ENCODE measurements at regions not wholly inside any gene's neighbourhood (a gene's known extent, or its start where the extent isn't known, plus 50 kb on each side); places are given as distances from the start of the nearest gene placed in this dataset.

DNA sequence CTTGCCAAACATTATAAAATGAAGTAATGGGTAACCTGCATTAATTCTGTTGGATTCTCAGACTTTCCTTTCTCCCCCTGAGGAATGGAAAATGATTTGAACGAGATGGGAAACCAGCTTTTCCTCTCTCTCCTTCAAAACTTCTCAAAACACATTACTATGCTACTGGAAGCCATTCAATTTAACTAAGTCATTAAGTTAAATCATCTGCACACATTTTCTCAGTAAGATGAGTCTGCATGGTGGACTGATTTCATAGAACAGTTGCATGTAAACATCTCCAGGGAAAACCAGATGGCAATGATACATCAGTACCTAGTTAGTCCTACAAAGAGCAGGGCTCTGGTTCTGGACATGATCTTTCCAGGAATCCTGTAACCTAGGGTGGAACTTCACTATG, 59.9 kb downstream of the BMP4 start:
- no peak for DNase-seq (ENCODE audit: low spot score)

DNA sequence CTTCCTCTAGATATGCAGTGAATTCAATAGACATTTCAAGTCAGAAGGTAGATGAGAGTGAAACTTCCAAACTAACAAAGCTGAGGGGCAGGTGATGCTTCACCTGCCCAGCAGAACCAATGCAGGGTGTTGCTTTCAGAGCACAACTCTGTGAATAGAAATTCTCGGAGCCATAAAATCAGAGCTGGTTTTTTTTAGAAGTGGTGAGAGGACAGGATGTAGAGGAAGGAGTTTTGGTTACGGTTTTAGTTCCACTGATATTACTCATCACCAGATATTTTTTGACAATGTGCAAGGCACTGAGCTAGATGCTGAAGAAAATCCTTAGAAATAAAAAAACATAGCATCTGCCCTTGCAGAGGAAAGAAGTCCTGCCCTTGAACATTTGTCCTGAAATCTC, 62.2 kb downstream of the BMP4 start:
- peak; percentile 59 for DNase-seq (ENCODE audit: low spot score)

DNA sequence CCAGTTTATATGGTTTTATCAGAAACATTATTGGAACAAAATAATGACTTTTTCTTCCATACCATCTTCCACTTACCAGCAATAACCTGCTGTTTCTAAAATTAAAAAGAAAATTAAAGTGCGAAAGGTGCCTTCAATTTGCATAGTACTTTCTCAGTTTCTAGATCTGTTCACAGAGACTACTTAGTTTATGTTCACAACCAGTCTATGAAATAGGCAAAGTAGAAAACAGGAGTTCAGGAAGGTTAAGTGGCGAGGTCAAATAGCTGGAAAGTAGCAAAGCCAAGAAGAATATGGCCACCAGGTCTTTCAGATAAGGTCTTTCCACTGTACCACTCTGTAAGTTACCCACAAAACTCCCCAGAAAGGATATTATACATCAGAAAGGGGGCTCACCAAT, 63.3 kb downstream of the BMP4 start:
- DNase-seq (ENCODE audit: low spot score): no peak

DNA sequence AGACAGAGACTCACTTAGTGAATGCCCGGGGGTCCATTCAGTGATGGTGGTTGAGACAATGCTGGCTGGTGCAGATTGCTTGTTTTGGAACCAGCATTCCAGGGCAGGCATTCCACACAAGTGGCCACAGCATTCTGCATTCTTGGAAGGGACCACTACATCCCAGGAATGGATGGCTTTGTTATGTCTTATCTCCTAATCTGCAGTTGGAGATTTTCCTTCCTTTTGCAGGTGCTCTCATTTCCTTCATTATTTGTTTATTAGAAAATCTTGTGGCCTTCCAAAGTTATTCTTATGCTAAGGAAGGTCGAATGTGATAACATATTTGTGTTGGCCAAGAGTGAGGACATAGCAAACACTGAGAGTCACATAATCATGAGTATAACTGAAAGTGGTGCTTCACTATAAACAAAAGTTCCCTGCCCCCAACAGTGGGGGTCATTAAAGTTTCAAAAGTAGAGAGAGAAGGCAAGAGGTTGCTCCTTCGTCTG, 66.0 kb downstream of the BMP4 start:
- DNase-seq (ENCODE audit: low spot score): no peak

DNA sequence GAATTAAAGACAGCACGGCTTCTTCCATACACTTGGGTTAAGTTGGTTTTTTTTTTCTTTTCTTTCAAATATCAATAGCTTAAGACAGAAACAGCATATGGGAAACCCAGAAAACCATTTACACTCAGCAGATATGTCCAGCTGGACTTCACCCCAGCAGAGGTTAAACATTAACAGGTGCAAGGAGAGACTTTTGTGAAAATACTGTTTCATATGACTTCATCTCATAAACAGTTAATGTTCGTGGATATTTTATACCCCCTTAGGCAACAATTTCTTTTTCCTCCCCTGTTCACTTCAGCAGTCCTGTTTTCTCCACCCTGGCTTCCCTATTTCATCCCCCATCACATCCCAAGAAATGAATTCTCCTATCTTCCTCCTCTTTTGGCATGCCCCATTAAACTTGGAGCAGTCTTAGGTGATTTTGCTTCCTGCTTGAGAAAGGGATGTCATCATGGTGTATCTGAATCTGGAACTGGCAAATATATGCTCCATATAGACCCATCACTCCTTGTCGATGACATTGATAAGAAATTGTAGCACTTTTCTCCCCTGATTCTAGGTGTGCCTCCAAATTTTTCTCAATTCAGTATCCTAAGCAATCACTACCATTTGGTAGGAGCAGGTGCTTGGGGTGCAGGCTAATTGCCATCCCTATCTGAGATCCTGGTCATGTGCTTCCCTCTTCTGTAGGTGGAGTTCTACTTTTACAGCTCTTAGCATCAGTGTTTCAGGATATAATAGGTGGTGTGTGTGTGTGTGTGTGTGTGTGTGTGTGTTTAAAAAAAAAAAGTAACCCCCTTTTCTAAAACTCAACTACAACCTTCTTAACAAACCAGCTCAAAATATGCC, 67.9 kb downstream of the BMP4 start:
- DNase-seq (ENCODE audit: low spot score): no peak

DNA sequence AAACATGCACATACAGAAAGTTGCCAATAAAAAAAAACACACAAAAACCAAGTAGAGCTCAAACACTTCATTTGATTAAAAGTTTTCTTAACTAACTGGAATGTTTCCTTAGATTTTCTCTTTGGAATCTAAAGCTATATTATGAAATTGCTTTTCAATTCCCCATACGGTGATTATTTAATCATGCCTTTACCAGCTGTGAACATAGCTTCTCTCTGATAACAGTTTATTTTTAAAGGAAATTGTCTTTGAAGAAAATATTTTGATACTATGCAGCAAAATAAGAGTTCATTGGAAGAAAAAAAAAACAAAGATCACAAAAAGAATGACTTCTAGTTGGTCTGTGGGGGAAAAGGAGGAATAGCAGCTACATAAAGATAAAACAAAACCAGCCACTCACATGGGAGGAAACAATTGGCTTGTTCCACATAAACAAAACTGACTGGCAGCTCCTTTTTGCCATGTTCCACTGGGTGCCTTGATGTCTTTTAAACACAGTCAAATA, 71.4 kb downstream of the BMP4 start:
- no peak for DNase-seq (ENCODE audit: low spot score)

DNA sequence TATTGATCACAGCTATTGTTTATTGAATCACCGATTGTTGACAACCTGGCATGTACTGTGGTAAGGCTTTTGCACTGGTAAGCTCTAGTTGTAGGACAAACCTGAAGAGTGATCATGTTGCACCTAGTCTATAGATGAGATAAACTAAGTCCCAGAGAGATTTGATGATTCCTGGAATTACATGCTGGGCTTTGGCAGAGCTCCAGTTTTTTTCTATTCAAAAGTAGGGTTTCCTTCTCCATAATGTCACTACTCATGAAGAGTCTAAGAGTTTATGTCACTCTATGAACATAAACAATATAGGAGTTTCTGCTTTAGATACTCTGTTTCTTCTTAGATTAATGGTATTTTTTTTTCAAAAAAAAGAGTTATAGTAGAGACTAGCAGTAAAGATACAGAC, 72.0 kb downstream of the BMP4 start:
- DNase-seq (ENCODE audit: low spot score): no peak

DNA sequence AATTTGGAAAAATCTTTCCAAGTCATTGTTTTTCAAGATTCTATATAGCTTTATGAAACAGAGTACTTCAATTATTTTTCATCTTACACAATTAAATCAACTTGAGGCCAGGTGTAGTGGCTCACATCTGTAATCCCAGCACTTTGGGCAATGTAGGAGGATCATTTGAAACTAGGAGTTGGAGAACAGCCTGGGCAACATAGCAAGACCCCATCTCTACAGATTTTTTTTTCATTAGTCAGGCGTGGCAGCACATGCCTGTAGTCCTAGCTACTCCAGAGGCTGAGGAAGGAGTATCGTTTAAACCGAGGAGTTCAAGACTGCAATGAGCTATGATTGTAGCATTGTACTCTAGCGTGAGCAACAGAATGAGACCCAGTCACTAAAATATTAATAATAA, 72.9 kb downstream of the BMP4 start:
- no peak for DNase-seq (ENCODE audit: low spot score)

DNA sequence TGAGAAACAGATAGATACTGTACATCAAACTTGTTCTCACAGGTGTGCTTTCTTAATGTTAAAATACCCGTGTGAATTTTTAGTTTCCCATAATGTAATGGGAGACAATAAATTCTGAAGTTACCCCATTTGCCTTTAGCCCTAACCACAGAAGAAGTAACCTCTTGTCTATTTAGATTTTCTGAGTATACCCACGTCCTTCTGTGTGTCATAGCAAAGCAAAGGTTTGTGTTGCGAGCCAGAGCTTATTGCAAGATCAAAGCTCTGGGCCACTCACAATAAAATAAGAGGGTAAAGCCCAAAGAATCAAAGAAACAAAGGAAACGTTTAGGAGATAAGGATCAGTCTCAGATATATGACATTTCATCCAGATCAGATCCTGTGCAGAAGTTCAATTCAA, 73.9 kb downstream of the BMP4 start:
- DNase-seq (ENCODE audit: low spot score): no peak

DNA sequence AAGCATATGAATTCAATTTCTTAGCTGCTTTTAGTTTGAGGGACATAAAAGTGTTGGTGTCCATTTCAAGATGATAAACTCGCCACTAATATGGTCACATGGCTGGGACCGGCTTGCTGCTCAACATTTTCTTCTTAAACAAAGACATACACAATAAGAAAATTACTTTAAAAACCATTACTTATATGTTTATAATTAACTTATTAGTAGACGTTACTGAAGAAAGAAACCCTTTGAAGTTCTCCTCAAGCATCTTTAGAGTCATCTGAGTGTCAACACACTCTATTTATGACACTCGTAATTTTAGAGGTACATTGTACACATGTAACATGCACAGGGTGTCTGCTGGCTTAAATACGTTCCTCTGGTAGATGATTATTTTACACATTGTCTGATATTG, 74.7 kb downstream of the BMP4 start:
- DNase-seq (ENCODE audit: low spot score): no peak

DNA sequence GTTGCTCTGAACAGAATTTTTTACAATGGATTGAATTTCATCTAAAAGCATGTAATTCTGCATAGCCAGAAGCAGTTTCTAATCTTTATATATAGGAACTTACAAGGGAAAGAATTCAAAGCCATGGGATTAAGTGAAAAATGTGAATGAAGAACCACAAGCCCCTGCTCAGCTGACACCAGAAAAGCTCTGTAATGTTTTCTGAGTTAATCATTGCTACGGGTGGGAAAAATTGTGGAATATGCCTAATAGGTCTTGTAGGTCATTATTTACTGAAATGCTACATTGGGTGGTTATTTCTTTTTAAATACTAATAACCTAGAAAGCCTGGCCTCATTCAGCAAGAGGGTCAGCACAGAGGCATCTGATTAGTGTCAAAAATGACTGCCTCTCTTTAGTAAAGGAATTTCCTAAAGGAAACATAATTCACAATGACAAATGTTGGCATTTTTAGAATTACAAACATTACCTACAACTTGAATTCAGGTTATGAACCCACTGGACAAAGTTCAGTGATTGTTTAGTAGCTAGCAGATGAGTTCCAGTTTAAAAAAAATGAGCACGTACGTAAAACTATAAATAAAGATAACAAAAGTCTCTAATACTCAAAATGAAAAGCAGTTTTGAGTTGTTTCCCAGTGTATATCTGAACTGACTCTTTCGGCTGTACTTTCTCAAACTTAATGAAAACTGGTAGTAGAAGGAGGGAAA, 75.3 kb downstream of the BMP4 start:
- no peak for DNase-seq (ENCODE audit: low spot score)

DNA sequence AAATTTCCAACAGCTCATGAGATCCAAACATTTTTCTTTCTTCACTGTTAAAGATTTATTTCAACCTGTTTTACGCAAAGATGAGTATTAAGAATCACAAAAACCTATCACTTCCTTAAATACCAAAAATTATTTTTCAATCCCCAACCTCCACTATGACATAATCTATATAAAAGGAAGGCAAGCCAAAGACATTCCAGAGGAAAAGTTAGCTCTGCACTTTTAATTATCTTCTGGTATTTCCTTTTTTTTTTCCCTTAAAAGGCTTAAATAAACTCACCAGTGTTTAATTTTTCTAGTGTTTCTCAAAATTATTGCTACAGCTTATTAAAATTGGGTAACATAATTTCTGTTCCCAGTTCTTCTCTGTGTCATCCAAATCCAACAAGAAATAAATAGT, 75.9 kb downstream of the BMP4 start:
- DNase-seq (ENCODE audit: low spot score): no peak

DNA sequence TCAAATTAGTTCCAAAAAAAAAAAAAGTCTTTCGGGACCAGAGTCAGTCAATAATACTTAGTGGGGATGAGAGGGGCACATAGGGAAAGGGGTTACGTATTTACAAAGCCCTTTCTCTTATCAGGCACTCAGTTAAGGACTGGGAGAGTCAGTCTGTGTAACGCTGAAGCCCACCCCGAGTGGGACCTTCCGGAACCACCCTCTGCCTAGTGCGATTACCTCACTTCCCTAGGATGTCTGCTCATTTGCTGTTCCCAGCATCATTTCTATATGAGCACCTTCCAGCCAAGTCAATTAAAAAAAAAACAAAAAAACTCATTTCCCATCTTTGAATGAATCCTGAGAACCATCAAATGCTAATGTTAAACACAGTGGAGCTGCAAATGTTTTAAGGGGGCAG, 76.9 kb downstream of the BMP4 start:
- no peak for DNase-seq (ENCODE audit: low spot score)

DNA sequence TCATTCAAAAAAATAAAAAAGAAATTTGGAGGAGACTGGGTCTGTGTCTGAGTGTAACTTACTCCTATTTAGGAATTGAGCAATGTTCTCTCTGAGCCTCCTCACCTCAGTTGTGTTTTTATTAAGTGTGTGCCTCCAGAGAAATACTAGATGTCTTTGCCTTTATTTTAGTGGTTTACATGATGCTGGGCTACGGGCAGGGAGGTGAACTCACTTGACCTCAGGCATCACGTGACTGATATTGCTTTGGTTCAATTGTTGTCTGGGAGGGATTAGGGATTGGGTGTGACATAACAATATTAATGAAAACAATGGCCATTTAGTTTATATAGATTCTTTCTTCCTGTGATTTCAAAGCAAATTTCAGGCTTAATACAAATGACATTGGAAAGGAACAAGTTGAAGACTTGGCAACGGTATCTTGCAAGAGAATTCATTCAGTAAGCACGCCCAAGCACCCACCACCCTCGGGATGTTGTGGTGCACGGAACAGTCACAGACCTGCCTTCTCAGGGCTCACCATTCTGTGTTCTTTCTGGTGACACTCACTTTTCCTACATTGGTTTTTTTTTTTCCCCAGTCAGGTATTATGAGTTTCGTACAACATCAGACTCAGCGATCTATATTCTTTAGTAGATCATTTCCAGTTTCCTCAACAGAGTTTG, 77.5 kb downstream of the BMP4 start:
- no peak for DNase-seq (ENCODE audit: low spot score)

DNA sequence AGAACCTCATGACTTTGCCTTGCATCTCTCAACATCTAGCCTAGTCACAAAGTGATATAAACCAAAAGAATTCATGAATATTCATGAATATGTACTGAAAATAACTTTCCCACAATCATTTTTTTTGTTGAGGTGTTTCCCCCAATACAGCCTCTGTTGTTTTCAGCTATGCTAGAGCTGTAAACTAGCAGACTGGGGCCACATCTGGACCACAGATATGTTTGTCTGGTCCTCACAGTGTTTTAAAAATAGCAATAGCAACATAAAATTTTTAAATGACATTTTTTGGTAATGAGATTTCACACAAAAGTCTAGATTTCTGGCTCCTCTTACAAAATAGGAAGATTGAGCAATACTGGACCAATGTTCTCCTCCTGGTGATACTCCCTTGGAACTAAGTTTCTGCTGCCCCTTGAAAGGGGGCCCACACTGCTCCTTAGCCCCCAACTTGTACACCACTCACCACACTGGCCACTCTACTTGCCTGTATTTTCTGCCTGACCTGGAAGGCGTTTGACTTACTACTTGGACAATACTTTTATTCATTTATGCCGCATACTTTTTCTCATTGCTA, 81.2 kb downstream of the BMP4 start:
- DNase-seq (ENCODE audit: low spot score): peak; percentile 5

DNA sequence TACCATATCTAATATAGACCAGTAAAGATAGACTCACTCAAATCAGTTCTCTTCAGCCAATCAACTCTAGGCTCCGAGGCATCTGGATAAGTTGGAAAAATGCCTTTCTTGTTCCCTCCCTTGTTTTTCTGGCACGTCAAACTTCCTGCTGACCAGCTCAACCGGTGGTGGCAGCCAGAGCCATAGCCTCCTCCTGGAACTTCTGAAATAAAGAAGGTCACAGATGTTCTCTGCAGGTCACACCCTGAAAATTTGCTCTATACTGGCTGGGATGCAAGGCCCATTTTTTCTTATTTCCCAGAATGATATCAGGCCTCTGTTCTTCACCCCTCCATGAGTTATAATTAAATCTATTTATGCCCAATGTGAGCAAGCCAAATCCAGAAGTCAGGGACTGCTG, 81.9 kb downstream of the BMP4 start:
- DNase-seq (ENCODE audit: low spot score): no peak

DNA sequence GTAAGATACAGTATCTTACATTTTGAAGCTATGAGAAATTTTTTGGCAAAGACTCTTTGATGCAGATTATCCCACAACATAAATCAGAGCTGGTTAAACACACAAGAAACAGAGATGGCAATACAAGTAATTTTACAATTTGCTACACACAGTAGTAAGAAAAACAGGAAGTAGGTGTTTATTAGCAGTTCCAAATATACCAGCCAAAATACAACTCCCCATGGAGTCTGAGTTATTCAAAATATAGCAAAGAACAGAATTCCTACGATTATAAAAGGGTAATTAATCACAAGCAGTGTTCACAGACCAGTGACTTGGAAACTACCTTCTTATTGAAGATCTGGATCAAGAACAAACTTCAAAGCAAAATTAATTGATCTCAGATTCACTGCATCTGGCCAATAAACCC, 83.9 kb downstream of the BMP4 start:
- DNase-seq (ENCODE audit: low spot score): no peak

DNA sequence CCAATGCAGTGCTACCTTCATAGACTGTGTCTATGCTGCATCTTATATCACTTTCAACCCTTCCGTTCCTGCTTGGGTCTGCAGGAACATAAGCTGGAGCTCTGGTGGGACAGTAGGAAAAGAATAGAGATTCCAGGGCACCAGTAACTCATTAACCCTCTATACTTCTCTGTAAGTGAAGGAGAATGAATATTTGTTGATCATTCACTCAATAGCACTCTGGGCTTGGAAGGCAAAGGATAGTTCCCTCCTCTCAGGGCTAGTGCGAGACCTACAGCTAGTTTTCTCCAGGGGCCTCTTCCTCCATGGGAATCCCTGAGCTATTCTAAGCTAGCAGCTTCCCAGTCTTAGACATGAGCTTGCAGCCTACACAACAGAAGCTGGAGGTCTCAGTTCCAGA, 84.7 kb downstream of the BMP4 start:
- DNase-seq (ENCODE audit: low spot score): no peak

DNA sequence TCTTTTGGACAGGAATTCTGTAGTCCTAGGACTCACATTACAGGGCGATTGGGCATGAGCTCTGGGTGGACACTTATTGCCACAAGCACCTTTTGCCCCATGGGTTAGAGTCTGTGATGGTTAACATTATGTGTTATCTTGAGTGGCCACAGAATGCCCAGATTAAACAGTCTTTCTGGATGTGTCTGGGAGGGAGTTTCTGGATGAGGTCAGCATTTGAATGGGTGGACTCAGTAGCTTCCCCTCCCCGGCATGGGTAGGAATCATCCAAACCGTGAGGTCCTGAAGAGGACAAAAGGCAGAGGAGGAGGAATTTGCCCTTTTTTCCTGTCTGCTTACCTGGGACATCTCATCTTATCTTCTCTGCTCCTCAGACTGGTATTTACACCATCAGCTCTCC, 85.6 kb downstream of the BMP4 start:
- no peak for DNase-seq (ENCODE audit: low spot score)

DNA sequence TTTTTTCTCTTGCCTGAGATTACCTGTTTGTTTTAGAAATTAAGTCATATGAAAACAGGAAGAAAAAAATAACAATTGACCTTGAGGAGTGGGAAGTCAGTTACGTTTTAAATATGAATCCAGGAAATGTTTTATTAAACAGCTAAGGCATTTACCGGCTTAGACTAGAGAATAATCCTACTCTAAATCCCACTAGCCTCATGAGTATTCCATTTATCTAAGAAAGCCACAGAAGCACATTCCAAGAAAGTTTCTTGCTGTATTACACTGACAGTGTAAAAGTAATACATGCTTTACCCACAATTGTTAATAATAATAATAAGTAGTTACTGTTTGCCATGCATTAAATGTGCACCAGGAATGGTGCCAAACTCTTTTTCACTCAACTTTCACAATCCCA, 90.9 kb downstream of the BMP4 start:
- no peak for DNase-seq (ENCODE audit: low spot score)

DNA sequence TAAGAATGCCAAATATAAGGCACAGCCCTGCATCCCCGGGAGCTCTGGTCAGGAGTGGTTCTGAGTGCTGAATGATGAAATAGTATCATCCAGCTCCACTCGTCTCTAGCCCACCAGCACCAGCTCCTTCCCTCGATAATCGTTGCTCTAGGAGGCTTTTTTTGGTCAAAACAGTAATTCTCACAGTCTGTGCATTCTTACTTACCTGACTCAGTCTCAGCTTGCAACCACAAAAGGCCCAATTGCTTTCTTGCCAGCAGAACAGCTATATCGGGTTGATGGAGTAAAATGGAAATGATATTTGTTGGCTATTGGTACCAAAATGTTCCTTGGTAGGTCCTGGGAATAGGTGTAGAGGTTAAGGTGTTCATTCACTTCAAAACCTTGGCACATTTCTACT, 94.8 kb downstream of the BMP4 start:
- DNase-seq (ENCODE audit: low spot score): no peak

DNA sequence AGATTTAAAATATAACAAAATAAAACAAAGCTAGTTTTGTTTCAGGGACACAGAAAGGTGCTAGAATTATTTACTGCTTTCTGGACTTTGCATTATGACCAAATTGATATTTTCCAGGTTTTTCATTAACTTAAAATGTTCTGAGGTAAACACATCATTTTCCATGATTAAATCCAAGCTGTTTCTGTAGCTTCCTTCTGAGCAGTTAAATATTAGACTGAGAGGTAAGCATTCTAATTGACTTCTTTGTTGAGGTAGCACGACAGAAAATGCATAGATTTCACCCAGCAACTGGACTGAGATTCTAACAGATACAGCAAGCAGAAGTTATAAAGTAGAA, 98.3 kb downstream of the BMP4 start:
- no peak for DNase-seq (ENCODE audit: low spot score)
